Testis (tissue), 2 donors: ENCODE measurements at regions not wholly inside any gene's neighbourhood (a gene's known extent, or its start where the extent isn't known, plus 50 kb on each side); places are given as distances from the start of the nearest gene placed in this dataset.

Source experiments
- POLR2A ChIP-seq: fragments of 450-650 bp; IDR thresholded peaks from one replicate; pipeline ENCODE4 v1.6.1; 2017; ENCODE audit warnings: antibody characterized with exemption, mild to moderate bottlenecking, moderate library complexity
- TF ChIP-seq, protein P1 (sequence below), 3 experiments: fragments of 450-650 bp in 2 of 3; fragments of 200-600 bp in 1 of 3; sonication (generic) in 1 of 3; IDR thresholded peaks; one replicate each; pipeline ENCODE4 v1.5.1; 2016 to 2019; ENCODE audit warnings: antibody characterized with exemption in 3 of 3, mild to moderate bottlenecking in 2 of 3, moderate library complexity in 1 of 3

DNA sequence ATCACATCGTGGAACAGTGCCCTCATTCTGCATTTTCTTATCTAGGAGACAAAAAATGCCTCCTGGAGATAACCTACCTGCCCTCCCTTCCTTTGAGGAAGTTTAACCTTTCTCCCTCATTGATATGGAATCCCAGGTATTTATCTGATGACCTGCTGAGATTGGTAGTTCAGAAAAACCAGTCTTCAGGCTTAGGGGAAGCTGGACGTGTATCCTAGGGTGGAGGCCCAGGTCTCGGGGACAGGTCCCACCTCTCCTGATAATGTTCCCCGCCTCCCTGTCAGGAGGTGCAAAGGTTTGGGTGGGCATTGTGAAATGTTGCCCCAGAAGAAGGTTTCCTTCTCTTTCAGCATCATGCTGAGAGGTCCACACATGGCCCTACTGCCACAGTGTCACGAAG is 186.9 kb upstream of the NAV2 start:
- no peak for TF ChIP-seq POLR2A
- TF ChIP-seq, protein P1, sequence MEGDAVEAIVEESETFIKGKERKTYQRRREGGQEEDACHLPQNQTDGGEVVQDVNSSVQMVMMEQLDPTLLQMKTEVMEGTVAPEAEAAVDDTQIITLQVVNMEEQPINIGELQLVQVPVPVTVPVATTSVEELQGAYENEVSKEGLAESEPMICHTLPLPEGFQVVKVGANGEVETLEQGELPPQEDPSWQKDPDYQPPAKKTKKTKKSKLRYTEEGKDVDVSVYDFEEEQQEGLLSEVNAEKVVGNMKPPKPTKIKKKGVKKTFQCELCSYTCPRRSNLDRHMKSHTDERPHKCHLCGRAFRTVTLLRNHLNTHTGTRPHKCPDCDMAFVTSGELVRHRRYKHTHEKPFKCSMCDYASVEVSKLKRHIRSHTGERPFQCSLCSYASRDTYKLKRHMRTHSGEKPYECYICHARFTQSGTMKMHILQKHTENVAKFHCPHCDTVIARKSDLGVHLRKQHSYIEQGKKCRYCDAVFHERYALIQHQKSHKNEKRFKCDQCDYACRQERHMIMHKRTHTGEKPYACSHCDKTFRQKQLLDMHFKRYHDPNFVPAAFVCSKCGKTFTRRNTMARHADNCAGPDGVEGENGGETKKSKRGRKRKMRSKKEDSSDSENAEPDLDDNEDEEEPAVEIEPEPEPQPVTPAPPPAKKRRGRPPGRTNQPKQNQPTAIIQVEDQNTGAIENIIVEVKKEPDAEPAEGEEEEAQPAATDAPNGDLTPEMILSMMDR (IDR thresholded peaks at IDR 0.05): no peak
